Naive thymus-derived CD4-positive, alpha-beta T cell (primary cell): ENCODE measurements at regions not wholly inside any gene's neighbourhood (a gene's known extent, or its start where the extent isn't known, plus 50 kb on each side); places are given as distances from the start of the nearest gene placed in this dataset.

Experiments
- ATAC-seq: fragments of 150-1000 bp; cut with Tn5 transposase; 2 replicates; pipeline ENCODE4 v1.10.0; 2021; ENCODE audit warnings: mild to moderate bottlenecking, moderate library complexity
- CTCF ChIA-PET: fragments of 350-600 bp; sonication (Branson Sonifier 250); formaldehyde crosslinking; loops from one replicate; lab custom pipeline; 2021; ENCODE audit warnings: antibody characterized with exemption; lab: Charles Lee
- POLR2A ChIA-PET: fragments of 350-600 bp; sonication (Branson Sonifier 250); formaldehyde crosslinking; loops from one replicate; lab custom pipeline; 2021; ENCODE audit warnings: antibody characterized with exemption, inconsistent platforms; lab: Charles Lee
- DNase-seq, 9 donors: peaks; one replicate each; pipeline versions ENCODE4 v3.0.0 to v3.0.0-alpha.2; 2020 to 2022; ENCODE audit warnings: mixed read lengths in 1 of 9
- H3K27ac ChIP-seq: one replicate; pipeline ENCODE4 v1.7.0; 2013; ENCODE audit warnings: mild to moderate bottlenecking, low read depth, low read length, moderate library complexity
- H3K27me3 ChIP-seq, 2 donors: one replicate each; pipeline ENCODE4 v1.7.0; 2013; ENCODE audit warnings: low read length in 2 of 2, mild to moderate bottlenecking in 2 of 2, moderate library complexity in 2 of 2; ENCODE audit not compliant: control insufficient read depth in 2 of 2, insufficient read depth in 2 of 2
- H3K36me3 ChIP-seq, 3 experiments: 1 replicate in 2 of 3; 2 replicates in 1 of 3; pipeline ENCODE4 v1.7.0; 2013; ENCODE audit warnings: low read length in 3 of 3, mild to moderate bottlenecking in 3 of 3, moderate library complexity in 1 of 3; ENCODE audit not compliant: insufficient read depth in 3 of 3, control insufficient read depth in 2 of 3
- H3K4me1 ChIP-seq, 2 donors: one replicate each; pipeline ENCODE4 v1.7.0; 2013; ENCODE audit warnings: low read length in 2 of 2, mild to moderate bottlenecking in 2 of 2, moderate library complexity in 1 of 2; ENCODE audit not compliant: control insufficient read depth in 2 of 2, insufficient read depth in 2 of 2
- H3K4me3 ChIP-seq: 2 replicates; pipeline ENCODE4 v1.7.0; 2013; ENCODE audit warnings: mild to moderate bottlenecking, low read length
- H3K9me3 ChIP-seq, 3 experiments: 1 replicate in 2 of 3; 2 replicates in 1 of 3; pipeline ENCODE4 v1.7.0; 2013; ENCODE audit warnings: low read length in 3 of 3; ENCODE audit not compliant: control insufficient read depth in 2 of 3
- H3K27ac Mint-ChIP-seq, 9 donors: one replicate each; pipeline ENCODE4 v1.8.0; 2020 to 2022; ENCODE audit warnings: mixed read lengths in 9 of 9, mild to moderate bottlenecking in 8 of 9, moderate library complexity in 5 of 9, inconsistent platforms in 2 of 9
- H3K27me3 Mint-ChIP-seq, 5 donors: one replicate each; pipeline ENCODE4 v1.8.0; 2021 to 2022; ENCODE audit warnings: mixed read lengths in 5 of 5, mild to moderate bottlenecking in 1 of 5
- H3K36me3 Mint-ChIP-seq, 5 donors: one replicate each; pipeline ENCODE4 v1.8.0; 2020 to 2022; ENCODE audit warnings: mixed read lengths in 5 of 5, mild to moderate bottlenecking in 3 of 5, inconsistent platforms in 1 of 5
- H3K4me1 Mint-ChIP-seq, 7 donors: one replicate each; pipeline ENCODE4 v1.8.0; 2020 to 2022; ENCODE audit warnings: mixed read lengths in 7 of 7, mild to moderate bottlenecking in 3 of 7, inconsistent platforms in 1 of 7
- H3K4me3 Mint-ChIP-seq, 10 donors: one replicate each; pipeline ENCODE4 v1.8.0; 2020 to 2022; ENCODE audit warnings: mild to moderate bottlenecking in 10 of 10, mixed read lengths in 10 of 10, moderate library complexity in 6 of 10, inconsistent platforms in 2 of 10
- H3K9me3 Mint-ChIP-seq, 11 donors: one replicate each; pipeline ENCODE4 v1.8.0; 2020 to 2022; ENCODE audit warnings: mixed read lengths in 11 of 11, mild to moderate bottlenecking in 4 of 11, inconsistent platforms in 1 of 11, moderate library complexity in 1 of 11
- intact Hi-C, 2 donors: fragments of 100-400 bp; cut with micrococcal nuclease; formaldehyde crosslinking; loops; one replicate each; pipeline ENCODE4 v1.15.1; 2023

DNA sequence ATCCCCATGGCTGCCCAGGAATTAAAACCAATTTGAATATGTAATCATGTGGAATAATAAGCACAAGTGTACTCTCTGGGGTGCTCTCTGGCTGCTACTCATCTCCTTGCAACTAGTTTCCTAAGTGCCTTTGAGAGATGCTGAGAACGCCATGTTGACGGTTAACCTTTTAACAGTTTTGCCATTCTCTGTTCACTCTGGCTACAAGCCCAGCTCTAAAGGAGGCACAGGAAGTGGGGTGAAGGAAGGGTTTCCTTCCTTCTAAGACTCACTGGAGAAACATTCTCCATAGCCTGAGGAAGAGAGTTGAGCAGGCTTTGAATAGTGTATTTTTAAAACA is 122.0 kb upstream of the ZC3H12C start:
- DNase-seq = peak in 1 of 9 donors; percentile 12
- peak; percentile 12 for ATAC-seq
- Mint-ChIP-seq H3K27ac (peak overlapping the region in 1 of 9 donors; percentile 68), H3K9me3 (peaks cover 0 to 4% (median 0%) of the 10 kb centered on the region in 11 donors), H3K4me1 (peaks cover 0 to 28% (median 6%) of the 10 kb centered on the region in 7 donors), H3K4me3 (peak overlapping the region in 2 of 10 donors; percentile 36 to 67), H3K27me3 (peaks cover 4 to 23% (median 10%) of the 10 kb centered on the region in 5 donors), H3K36me3 (peaks cover 0 to 4% (median 0%) of the 10 kb centered on the region in 5 donors)
- H3K4me1 ChIP-seq = no peaks in the 10 kb centered on the region
- no peaks in the 10 kb centered on the region for H3K9me3 ChIP-seq
- H3K4me3 ChIP-seq = no peak overlapping the region
- H3K36me3 ChIP-seq = no peaks in the 10 kb centered on the region
- CTCF ChIA-PET = no interaction called here
- H3K27me3 ChIP-seq = no peaks in the 10 kb centered on the region
- intact Hi-C loops = loop anchor here in 1 of 2 donors (2.0 kb wide), 1 partner anchor 14 kb away; no protein-coding TSS in a partner anchor
- POLR2A ChIA-PET = no interaction called here
- H3K27ac ChIP-seq = no peak overlapping the region

DNA sequence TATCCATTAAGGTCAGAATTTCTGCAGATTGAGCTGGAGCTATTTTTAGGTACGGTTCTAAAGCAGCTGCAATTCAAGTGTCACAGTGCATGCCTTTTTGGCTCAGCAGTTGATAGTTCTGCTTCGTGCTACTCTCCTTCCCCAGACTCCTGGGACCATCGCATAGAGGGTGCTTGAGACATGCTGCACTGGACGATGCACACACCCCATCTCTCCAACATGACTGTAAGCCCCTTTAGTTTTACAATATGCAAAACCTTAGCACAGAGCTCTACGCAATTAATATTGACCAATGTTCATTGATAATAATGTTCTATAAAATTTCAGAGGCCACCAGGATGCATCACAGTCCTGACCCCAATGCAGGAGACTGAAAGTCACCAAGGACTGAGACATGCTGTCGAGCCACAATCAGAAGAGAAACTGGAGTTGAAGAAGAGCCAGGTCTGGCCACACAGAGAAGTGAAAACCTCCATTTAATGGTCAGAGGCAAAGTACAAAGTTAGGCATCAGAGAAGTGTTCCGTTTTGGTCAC is 120.9 kb upstream of the ZC3H12C start:
- Histone ChIP-seq H3K27me3 (no peaks in the 10 kb centered on the region), H3K4me3 (no peak overlapping the region), H3K27ac (no peak overlapping the region), H3K4me1 (no peaks in the 10 kb centered on the region), H3K9me3 (no peaks in the 10 kb centered on the region), H3K36me3 (no peaks in the 10 kb centered on the region)
- Mint-ChIP-seq H3K27ac (no peak overlapping the region), H3K27me3 (peaks cover 5 to 23% (median 10%) of the 10 kb centered on the region in 5 donors), H3K4me1 (peaks cover 0 to 28% (median 6%) of the 10 kb centered on the region in 7 donors), H3K9me3 (peaks cover 0 to 4% (median 0%) of the 10 kb centered on the region in 11 donors), H3K36me3 (peaks cover 0 to 4% (median 0%) of the 10 kb centered on the region in 5 donors), H3K4me3 (no peak overlapping the region)
- CTCF ChIA-PET = interaction anchor here (0.6 kb wide), 1 partner anchor 21 kb away, joined by 5 read pairs; no protein-coding TSS in a partner anchor
- DNase-seq (no peak), ATAC-seq (no peak)
- intact Hi-C loops = no loop called here
- POLR2A ChIA-PET = no interaction called here

DNA sequence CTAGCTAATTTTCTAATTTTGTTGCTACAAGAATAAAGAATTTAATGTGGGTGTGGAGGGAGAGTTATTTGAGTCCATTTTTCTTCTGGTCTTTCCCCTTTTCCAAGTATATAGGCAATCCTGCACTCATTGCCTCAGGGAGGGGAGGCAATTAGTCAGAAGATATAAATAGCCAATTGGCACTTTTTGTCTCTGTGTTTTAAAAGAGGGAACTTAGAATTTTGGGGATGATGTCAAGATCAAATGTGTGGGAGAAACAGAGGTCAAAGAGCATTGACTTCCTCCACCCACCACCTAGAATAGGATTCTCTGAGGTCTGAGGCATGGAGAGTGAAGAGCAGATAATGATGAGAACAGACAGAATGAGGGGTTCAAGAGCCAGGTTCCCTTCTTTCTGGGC is 120.3 kb upstream of the ZC3H12C start:
- Histone ChIP-seq H3K27me3 (no peaks in the 10 kb centered on the region), H3K27ac (no peak overlapping the region), H3K4me1 (no peaks in the 10 kb centered on the region), H3K4me3 (no peak overlapping the region), H3K9me3 (no peaks in the 10 kb centered on the region), H3K36me3 (no peaks in the 10 kb centered on the region)
- Mint-ChIP-seq H3K4me3 (no peak overlapping the region), H3K36me3 (peaks cover 0 to 3% (median 0%) of the 10 kb centered on the region in 5 donors), H3K4me1 (peaks cover 0 to 28% (median 6%) of the 10 kb centered on the region in 7 donors), H3K27me3 (peaks cover 5 to 25% (median 10%) of the 10 kb centered on the region in 5 donors), H3K27ac (no peak overlapping the region), H3K9me3 (peaks cover 0 to 4% (median 0%) of the 10 kb centered on the region in 11 donors)
- ChIA-PET CTCF (no interaction called here), POLR2A (no interaction called here)
- ATAC-seq = peak; percentile 29
- intact Hi-C loops = no loop called here
- DNase-seq = no peak

DNA sequence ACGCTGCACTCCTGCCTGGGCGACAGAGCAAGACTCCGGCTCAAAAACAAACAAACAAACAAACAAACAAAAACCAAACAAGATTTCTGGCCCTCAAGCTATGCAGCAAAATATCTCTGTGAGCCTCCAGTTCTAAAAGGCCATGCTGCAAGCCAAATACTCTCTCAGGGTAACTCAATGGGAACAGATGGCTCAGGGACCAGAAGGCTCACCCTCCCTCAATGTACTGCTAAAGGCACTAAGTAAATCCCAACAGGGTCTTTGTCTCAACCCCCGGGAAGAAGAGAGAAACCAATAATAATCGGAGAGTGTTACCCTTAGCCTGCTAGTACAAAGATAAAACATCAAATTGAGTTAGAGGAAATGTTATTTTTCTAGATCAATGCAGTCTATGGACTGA is 119.7 kb upstream of the ZC3H12C start:
- Mint-ChIP-seq H3K36me3 (peaks cover 0 to 2% (median 0%) of the 10 kb centered on the region in 5 donors), H3K27ac (no peak overlapping the region), H3K27me3 (peaks cover 5 to 25% (median 10%) of the 10 kb centered on the region in 5 donors), H3K9me3 (peaks cover 0 to 3% (median 0%) of the 10 kb centered on the region in 11 donors), H3K4me3 (no peak overlapping the region), H3K4me1 (peaks cover 0 to 28% (median 6%) of the 10 kb centered on the region in 7 donors)
- Histone ChIP-seq H3K27me3 (no peaks in the 10 kb centered on the region), H3K4me3 (no peak overlapping the region), H3K9me3 (no peaks in the 10 kb centered on the region), H3K36me3 (no peaks in the 10 kb centered on the region), H3K27ac (no peak overlapping the region), H3K4me1 (no peaks in the 10 kb centered on the region)
- CTCF ChIA-PET = no interaction called here
- intact Hi-C loops = no loop called here
- ATAC-seq (no peak), DNase-seq (no peak)
- POLR2A ChIA-PET = no interaction called here

DNA sequence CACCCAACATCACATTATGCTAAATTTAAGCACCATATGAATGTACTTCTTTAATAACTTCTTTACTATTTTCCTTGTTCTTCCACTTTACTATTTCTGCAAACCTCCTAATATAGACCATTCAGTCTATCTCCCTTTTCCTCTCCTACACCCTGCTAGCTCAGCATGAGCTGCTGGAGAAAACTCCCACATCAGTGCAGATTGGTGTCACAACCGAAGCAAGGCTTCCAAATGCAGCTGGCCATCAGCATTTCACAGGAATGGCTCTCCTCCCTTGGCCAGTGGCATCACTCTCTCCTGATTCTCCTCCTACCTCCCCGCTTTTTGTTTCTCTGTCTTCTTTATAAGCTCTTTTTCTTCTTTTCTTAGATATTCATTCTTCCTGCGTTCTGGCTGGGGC is 118.7 kb upstream of the ZC3H12C start:
- no peak overlapping the region for H3K4me3 ChIP-seq
- no peaks in the 10 kb centered on the region for H3K9me3 ChIP-seq
- H3K27me3 ChIP-seq = no peaks in the 10 kb centered on the region
- peaks cover 0 to 2% (median 0%) of the 10 kb centered on the region in 5 donors for H3K36me3 Mint-ChIP-seq
- no peak for DNase-seq
- H3K27ac ChIP-seq = no peak overlapping the region
- POLR2A ChIA-PET = no interaction called here
- H3K4me3 Mint-ChIP-seq = no peak overlapping the region
- CTCF ChIA-PET = no interaction called here
- ATAC-seq = no peak
- intact Hi-C loops = no loop called here
- no peaks in the 10 kb centered on the region for H3K36me3 ChIP-seq
- peaks cover 5 to 25% (median 10%) of the 10 kb centered on the region in 5 donors for H3K27me3 Mint-ChIP-seq
- H3K9me3 Mint-ChIP-seq = no peaks in the 10 kb centered on the region
- H3K27ac Mint-ChIP-seq = no peak overlapping the region
- H3K4me1 Mint-ChIP-seq = peaks cover 0 to 28% (median 6%) of the 10 kb centered on the region in 7 donors
- no peaks in the 10 kb centered on the region for H3K4me1 ChIP-seq

DNA sequence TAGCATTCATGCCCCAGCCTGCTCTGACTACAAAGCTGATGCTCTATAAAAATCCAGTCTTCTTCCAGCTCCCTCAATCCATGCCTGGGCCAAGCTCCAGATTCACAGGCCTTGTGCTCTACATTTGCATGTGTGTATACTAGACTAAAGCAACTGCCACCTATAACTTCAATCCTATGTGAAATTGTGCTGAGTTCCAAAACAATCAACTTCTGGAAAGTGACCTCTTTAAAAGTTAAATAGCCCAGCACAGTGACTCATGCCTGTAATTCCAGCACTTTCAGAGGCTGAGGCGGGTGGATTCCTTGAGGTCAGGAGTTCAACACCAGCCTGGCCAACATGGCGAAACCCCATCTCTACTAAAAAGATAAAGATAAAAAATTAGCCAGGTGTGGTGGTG is 114.3 kb upstream of the ZC3H12C start:
- H3K27ac Mint-ChIP-seq = no peak overlapping the region
- CTCF ChIA-PET = no interaction called here
- no peaks in the 10 kb centered on the region for H3K36me3 ChIP-seq
- H3K9me3 Mint-ChIP-seq = peaks cover 0 to 2% (median 0%) of the 10 kb centered on the region in 11 donors
- peaks cover 0 to under 1% (median 0%) of the 10 kb centered on the region in 5 donors for H3K36me3 Mint-ChIP-seq
- POLR2A ChIA-PET = no interaction called here
- no peak overlapping the region for H3K4me3 ChIP-seq
- H3K27ac ChIP-seq = no peak overlapping the region
- peaks cover 10 to 31% (median 16%) of the 10 kb centered on the region in 5 donors for H3K27me3 Mint-ChIP-seq
- intact Hi-C loops = no loop called here
- DNase-seq (no peak), ATAC-seq (no peak)
- no peaks in the 10 kb centered on the region for H3K27me3 ChIP-seq
- no peak overlapping the region for H3K4me3 Mint-ChIP-seq
- peaks cover 0 to 4% (median under 1%) of the 10 kb centered on the region in 7 donors for H3K4me1 Mint-ChIP-seq
- no peaks in the 10 kb centered on the region for H3K9me3 ChIP-seq
- H3K4me1 ChIP-seq = no peaks in the 10 kb centered on the region
